K562 (cell line): ENCODE measurements at regions not wholly inside any gene's neighbourhood (a gene's known extent, or its start where the extent isn't known, plus 50 kb on each side); places are given as distances from the start of the nearest gene placed in this dataset.

Experiments used
- MAFF ChIP-seq: IDR thresholded peaks from 2 replicates; pipeline ENCODE4 v1.6.1; 2012; ENCODE audit warnings: low read length, improper control_type of control experiment
- MAFK ChIP-seq: IDR thresholded peaks from 2 replicates; pipeline ENCODE4 v1.6.1; 2011; ENCODE audit warnings: low read length, improper control_type of control experiment
- MBD2 ChIP-seq: sonication (generic); IDR thresholded peaks from 2 replicates; pipeline ENCODE4 v1.6.1; 2016; ENCODE audit warnings: low read depth, borderline replicate concordance
- MCM5 ChIP-seq: fragments of 450-650 bp; IDR thresholded peaks from 2 replicates; pipeline ENCODE4 v1.6.1; 2016; ENCODE audit warnings: low read depth
- NCOR1 ChIP-seq: fragments of 450-650 bp; IDR thresholded peaks from 2 replicates; pipeline ENCODE4 v1.6.1; 2016; ENCODE audit warnings: mild to moderate bottlenecking, moderate library complexity
- POLR2AphosphoS2 ChIP-seq: IDR thresholded peaks from 2 replicates; pipeline ENCODE4 v1.6.1; 2012; ENCODE audit warnings: low read length, improper control_type of control experiment
- POLR2G ChIP-seq: fragments of 200-400 bp; formaldehyde crosslinking; IDR thresholded peaks from 2 replicates; pipeline ENCODE4 v1.6.1; 2017; ENCODE audit warnings: low read depth, mild to moderate bottlenecking, antibody characterized with exemption, low read length, moderate library complexity
- PTTG1 ChIP-seq: fragments of 450-650 bp; IDR thresholded peaks from 2 replicates; pipeline ENCODE4 v1.6.1; 2016; ENCODE audit warnings: low read depth, mild to moderate bottlenecking, missing genetic modification characterization, missing compliant biosample characterization
- SIN3A ChIP-seq, 2 experiments: fragments of 150-350 bp in 1 of 2; IDR thresholded peaks; 2 replicates each; pipeline ENCODE4 v1.6.1; 2011 to 2016; ENCODE audit warnings: borderline replicate concordance in 2 of 2, low read depth in 2 of 2, low read length in 2 of 2, mild to moderate bottlenecking in 2 of 2, moderate library complexity in 2 of 2; ENCODE audit not compliant: control insufficient read depth in 1 of 2
- SNRNP70 ChIP-seq: fragments of 200-400 bp; formaldehyde crosslinking; optimal IDR thresholded peaks from 2 replicates; pipeline ENCODE3; 2017; ENCODE audit warnings: low read depth, low read length
- ZNF184 ChIP-seq: sonication (generic); formaldehyde crosslinking; IDR thresholded peaks from 2 replicates; pipeline ENCODE4 v1.5.0; 2020; ENCODE audit warnings: missing genetic modification reagents
- ZNF316 ChIP-seq: fragments of 450-650 bp; IDR thresholded peaks from 2 replicates; pipeline ENCODE4 v1.6.1; 2016
- ZNF830 ChIP-seq: fragments of 250-450 bp; sonication (Bioruptor Pico); IDR thresholded peaks from 2 replicates; pipeline ENCODE4 v1.5.0; 2021; ENCODE audit warnings: mild to moderate bottlenecking
- TF ChIP-seq, protein P1 (sequence below): fragments of 200-600 bp; sonication (generic); IDR thresholded peaks from one replicate; pipeline ENCODE4 v1.6.1; 2012; ENCODE audit warnings: mild to moderate bottlenecking, low read depth, low read length, inconsistent platforms
- TF ChIP-seq, protein P2 (sequence below): IDR thresholded peaks from 2 replicates; pipeline ENCODE4 v1.6.1; 2011; ENCODE audit warnings: borderline replicate concordance, low read depth, mild to moderate bottlenecking, moderate library complexity, low read length; ENCODE audit not compliant: insufficient read depth, poor library complexity, severe bottlenecking

DNA sequence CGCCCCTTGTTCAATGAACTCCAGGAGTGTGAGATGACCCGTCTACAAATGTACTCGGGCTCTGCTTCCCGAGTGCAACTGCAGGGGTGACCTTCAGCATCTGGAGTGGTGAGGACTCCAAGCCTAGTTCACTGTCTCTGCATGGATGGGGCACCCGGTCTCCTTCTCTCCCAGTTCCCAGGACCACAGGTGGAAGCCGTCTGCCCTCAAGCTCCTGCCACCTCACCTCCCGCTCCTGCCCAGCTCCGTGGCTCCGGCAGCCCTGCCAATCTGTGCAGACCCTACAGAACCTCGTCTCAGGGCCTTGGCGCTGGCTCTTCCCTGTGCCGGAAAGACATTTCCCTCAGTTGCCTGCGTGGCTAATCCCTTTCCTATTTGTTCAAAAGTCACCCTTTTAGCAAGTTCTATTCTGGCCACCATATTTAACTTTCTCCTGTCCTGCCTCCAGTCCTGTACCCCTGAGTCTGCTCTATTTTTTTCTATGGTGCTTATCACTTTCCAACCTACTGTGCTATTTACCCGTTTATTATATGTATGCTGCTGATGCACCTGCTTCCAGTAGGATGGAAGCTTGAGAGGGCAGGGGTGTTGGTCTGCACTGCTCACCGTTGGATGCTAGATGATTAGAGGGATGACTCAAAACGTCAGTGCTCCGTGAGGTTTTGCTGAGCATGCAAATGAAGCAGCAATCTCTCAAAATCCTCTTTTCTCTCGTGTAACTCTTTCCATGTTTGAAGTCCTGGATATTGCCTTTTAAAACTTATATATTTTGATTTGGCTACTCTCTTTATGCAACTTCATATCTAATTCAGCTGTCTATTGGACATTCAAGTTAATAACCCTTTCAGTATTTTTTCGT is 641.4 kb downstream of the ACTR3B start (continued):
- TF ChIP-seq MAFF (0 out of 2 replicates have a peak, but pooled peaks have one; percentile 16), MAFK (peak; percentile 50; the same call in 1 of the 2 replicates), PTTG1 (tag) (no peak), MCM5 (no peak), POLR2AphosphoS2 (peak; percentile 45; the same call in 1 of the 2 replicates), ZNF830 (CRISPR knock-in tag) (peak; percentile 60; the same call in 1 of the 2 replicates), ZNF184 (no peak), POLR2G (peak; percentile 80), MBD2 (no peak), NCOR1 (no peak), SIN3A (IDR thresholded peaks at IDR 0.05; ENCODE audit: borderline replicate concordance in 2 of 2, control insufficient read depth in 1 of 2, low read depth in 2 of 2, low read length in 2 of 2) (peak in 1 of 2 experiments; percentile 24; a peak in 1 of 4 replicates), ZNF316 (peak; percentile 80), SNRNP70 (no peak)
- TF ChIP-seq, protein P1, sequence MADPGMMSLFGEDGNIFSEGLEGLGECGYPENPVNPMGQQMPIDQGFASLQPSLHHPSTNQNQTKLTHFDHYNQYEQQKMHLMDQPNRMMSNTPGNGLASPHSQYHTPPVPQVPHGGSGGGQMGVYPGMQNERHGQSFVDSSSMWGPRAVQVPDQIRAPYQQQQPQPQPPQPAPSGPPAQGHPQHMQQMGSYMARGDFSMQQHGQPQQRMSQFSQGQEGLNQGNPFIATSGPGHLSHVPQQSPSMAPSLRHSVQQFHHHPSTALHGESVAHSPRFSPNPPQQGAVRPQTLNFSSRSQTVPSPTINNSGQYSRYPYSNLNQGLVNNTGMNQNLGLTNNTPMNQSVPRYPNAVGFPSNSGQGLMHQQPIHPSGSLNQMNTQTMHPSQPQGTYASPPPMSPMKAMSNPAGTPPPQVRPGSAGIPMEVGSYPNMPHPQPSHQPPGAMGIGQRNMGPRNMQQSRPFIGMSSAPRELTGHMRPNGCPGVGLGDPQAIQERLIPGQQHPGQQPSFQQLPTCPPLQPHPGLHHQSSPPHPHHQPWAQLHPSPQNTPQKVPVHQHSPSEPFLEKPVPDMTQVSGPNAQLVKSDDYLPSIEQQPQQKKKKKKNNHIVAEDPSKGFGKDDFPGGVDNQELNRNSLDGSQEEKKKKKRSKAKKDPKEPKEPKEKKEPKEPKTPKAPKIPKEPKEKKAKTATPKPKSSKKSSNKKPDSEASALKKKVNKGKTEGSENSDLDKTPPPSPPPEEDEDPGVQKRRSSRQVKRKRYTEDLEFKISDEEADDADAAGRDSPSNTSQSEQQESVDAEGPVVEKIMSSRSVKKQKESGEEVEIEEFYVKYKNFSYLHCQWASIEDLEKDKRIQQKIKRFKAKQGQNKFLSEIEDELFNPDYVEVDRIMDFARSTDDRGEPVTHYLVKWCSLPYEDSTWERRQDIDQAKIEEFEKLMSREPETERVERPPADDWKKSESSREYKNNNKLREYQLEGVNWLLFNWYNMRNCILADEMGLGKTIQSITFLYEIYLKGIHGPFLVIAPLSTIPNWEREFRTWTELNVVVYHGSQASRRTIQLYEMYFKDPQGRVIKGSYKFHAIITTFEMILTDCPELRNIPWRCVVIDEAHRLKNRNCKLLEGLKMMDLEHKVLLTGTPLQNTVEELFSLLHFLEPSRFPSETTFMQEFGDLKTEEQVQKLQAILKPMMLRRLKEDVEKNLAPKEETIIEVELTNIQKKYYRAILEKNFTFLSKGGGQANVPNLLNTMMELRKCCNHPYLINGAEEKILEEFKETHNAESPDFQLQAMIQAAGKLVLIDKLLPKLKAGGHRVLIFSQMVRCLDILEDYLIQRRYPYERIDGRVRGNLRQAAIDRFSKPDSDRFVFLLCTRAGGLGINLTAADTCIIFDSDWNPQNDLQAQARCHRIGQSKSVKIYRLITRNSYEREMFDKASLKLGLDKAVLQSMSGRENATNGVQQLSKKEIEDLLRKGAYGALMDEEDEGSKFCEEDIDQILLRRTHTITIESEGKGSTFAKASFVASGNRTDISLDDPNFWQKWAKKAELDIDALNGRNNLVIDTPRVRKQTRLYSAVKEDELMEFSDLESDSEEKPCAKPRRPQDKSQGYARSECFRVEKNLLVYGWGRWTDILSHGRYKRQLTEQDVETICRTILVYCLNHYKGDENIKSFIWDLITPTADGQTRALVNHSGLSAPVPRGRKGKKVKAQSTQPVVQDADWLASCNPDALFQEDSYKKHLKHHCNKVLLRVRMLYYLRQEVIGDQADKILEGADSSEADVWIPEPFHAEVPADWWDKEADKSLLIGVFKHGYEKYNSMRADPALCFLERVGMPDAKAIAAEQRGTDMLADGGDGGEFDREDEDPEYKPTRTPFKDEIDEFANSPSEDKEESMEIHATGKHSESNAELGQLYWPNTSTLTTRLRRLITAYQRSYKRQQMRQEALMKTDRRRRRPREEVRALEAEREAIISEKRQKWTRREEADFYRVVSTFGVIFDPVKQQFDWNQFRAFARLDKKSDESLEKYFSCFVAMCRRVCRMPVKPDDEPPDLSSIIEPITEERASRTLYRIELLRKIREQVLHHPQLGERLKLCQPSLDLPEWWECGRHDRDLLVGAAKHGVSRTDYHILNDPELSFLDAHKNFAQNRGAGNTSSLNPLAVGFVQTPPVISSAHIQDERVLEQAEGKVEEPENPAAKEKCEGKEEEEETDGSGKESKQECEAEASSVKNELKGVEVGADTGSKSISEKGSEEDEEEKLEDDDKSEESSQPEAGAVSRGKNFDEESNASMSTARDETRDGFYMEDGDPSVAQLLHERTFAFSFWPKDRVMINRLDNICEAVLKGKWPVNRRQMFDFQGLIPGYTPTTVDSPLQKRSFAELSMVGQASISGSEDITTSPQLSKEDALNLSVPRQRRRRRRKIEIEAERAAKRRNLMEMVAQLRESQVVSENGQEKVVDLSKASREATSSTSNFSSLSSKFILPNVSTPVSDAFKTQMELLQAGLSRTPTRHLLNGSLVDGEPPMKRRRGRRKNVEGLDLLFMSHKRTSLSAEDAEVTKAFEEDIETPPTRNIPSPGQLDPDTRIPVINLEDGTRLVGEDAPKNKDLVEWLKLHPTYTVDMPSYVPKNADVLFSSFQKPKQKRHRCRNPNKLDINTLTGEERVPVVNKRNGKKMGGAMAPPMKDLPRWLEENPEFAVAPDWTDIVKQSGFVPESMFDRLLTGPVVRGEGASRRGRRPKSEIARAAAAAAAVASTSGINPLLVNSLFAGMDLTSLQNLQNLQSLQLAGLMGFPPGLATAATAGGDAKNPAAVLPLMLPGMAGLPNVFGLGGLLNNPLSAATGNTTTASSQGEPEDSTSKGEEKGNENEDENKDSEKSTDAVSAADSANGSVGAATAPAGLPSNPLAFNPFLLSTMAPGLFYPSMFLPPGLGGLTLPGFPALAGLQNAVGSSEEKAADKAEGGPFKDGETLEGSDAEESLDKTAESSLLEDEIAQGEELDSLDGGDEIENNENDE: no peak
- TF ChIP-seq, protein P2, sequence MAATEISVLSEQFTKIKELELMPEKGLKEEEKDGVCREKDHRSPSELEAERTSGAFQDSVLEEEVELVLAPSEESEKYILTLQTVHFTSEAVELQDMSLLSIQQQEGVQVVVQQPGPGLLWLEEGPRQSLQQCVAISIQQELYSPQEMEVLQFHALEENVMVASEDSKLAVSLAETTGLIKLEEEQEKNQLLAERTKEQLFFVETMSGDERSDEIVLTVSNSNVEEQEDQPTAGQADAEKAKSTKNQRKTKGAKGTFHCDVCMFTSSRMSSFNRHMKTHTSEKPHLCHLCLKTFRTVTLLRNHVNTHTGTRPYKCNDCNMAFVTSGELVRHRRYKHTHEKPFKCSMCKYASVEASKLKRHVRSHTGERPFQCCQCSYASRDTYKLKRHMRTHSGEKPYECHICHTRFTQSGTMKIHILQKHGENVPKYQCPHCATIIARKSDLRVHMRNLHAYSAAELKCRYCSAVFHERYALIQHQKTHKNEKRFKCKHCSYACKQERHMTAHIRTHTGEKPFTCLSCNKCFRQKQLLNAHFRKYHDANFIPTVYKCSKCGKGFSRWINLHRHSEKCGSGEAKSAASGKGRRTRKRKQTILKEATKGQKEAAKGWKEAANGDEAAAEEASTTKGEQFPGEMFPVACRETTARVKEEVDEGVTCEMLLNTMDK: no peak
